GM23338 (cell line): ENCODE measurements at regions not wholly inside any gene's neighbourhood (a gene's known extent, or its start where the extent isn't known, plus 50 kb on each side); places are given as distances from the start of the nearest gene placed in this dataset.

Source experiments
- ATAC-seq: fragments of 200-7000 bp; cut with Tn5 transposase; 3 replicates; pipeline ENCODE4 v1.9.1; 2020
- DNase-seq: peaks from one replicate; pipeline ENCODE4 v3.0.0-alpha.2; 2015; ENCODE audit warnings: low spot score
- H2AFZ ChIP-seq: fragments of 200-600 bp; sonication (generic); 2 replicates; pipeline ENCODE4 v1.8.0; 2016; ENCODE audit warnings: antibody characterized with exemption, mild to moderate bottlenecking, moderate library complexity
- H3F3A ChIP-seq: fragments of 200-600 bp; sonication (generic); replicated peaks from 2 replicates; pipeline ENCODE4 v1.8.0; 2017; ENCODE audit warnings: antibody characterized with exemption, mixed run types, low read depth
- H3K27ac ChIP-seq: fragments of 200-600 bp; sonication (generic); 2 replicates; pipeline ENCODE4 v1.6.1; 2016; ENCODE audit warnings: low read depth
- H3K27me3 ChIP-seq: fragments of 200-600 bp; sonication (generic); 2 replicates; pipeline ENCODE4 v1.8.0; 2016; ENCODE audit warnings: mild to moderate bottlenecking, mixed run types, moderate library complexity; ENCODE audit not compliant: insufficient read depth
- H3K36me3 ChIP-seq: fragments of 200-600 bp; sonication (generic); 2 replicates; pipeline ENCODE4 v1.8.0; 2016; ENCODE audit warnings: mild to moderate bottlenecking; ENCODE audit not compliant: insufficient read depth
- H3K4me1 ChIP-seq: fragments of 200-600 bp; sonication (generic); 2 replicates; pipeline ENCODE4 v1.8.0; 2016; ENCODE audit warnings: mild to moderate bottlenecking, moderate library complexity; ENCODE audit not compliant: insufficient read depth
- H3K4me2 ChIP-seq: fragments of 200-600 bp; sonication (generic); 2 replicates; pipeline ENCODE4 v1.7.1; 2017; ENCODE audit warnings: mixed run types
- H3K4me3 ChIP-seq: fragments of 200-600 bp; sonication (generic); 2 replicates; pipeline ENCODE4 v1.6.1; 2016; ENCODE audit warnings: mixed run types
- H3K79me2 ChIP-seq: fragments of 200-600 bp; sonication (generic); replicated peaks from 2 replicates; pipeline ENCODE4 v1.8.0; 2017; ENCODE audit warnings: mild to moderate bottlenecking; ENCODE audit not compliant: insufficient read depth
- H3K9me2 ChIP-seq: fragments of 200-600 bp; sonication (generic); 2 replicates; pipeline ENCODE4 v1.8.0; 2017; ENCODE audit not compliant: insufficient read depth
- H4K20me1 ChIP-seq: fragments of 200-600 bp; sonication (generic); replicated peaks from 2 replicates; pipeline ENCODE4 v1.8.0; 2017; ENCODE audit warnings: mild to moderate bottlenecking; ENCODE audit not compliant: insufficient read depth
- H3K27ac Mint-ChIP-seq: 2 replicates; pipeline ENCODE4 v1.8.0; 2020; ENCODE audit warnings: inconsistent platforms, mild to moderate bottlenecking, moderate library complexity, mixed read lengths
- H3K27me3 Mint-ChIP-seq: 3 replicates; pipeline ENCODE4 v1.8.0; 2022; ENCODE audit warnings: low read depth, mild to moderate bottlenecking, moderate library complexity, mixed read lengths, inconsistent platforms; ENCODE audit not compliant: insufficient read depth, poor library complexity
- H3K36me3 Mint-ChIP-seq: 3 replicates; pipeline ENCODE4 v1.8.0; 2021; ENCODE audit warnings: low read depth, mild to moderate bottlenecking, inconsistent platforms, moderate library complexity, mixed read lengths
- H3K4me1 Mint-ChIP-seq: 3 replicates; pipeline ENCODE4 v1.8.0; 2020; ENCODE audit warnings: mild to moderate bottlenecking, inconsistent platforms, mixed read lengths
- H3K4me3 Mint-ChIP-seq: 3 replicates; pipeline ENCODE4 v1.8.0; 2021; ENCODE audit warnings: moderate library complexity, mild to moderate bottlenecking, inconsistent platforms, mixed read lengths
- H3K9me3 Mint-ChIP-seq: 3 replicates; pipeline ENCODE4 v1.8.0; 2020; ENCODE audit warnings: moderate library complexity, mild to moderate bottlenecking, inconsistent platforms, mixed read lengths
- CREB1 ChIP-seq: fragments of 250-450 bp; sonication (Bioruptor Pico); IDR thresholded peaks from 2 replicates; pipeline ENCODE4 v1.5.0; 2020; ENCODE audit warnings: low read depth, mild to moderate bottlenecking, moderate library complexity
- CTCF ChIP-seq, 2 experiments: fragments of 200-600 bp in 1 of 2; sonication (generic) in 1 of 2; conservative IDR thresholded peaks; 2 replicates each; pipeline versions ENCODE4 v1.5.1 to v1.6.1; 2016 to 2017; ENCODE audit warnings: antibody characterized with exemption in 2 of 2, low read depth in 2 of 2, mild to moderate bottlenecking in 2 of 2, moderate library complexity in 1 of 2
- ETS1 ChIP-seq: IDR thresholded peaks from 2 replicates; pipeline ENCODE4 v1.6.1; 2016; ENCODE audit warnings: antibody characterized with exemption
- EZH2 ChIP-seq: fragments of 200-600 bp; sonication (generic); IDR thresholded peaks from one replicate; pipeline ENCODE4 v1.8.0; 2017; ENCODE audit warnings: antibody characterized with exemption, mild to moderate bottlenecking, low read depth; ENCODE audit not compliant: unreplicated experiment
- EZH2phosphoT487 ChIP-seq: fragments of 200-600 bp; sonication (generic); IDR thresholded peaks from one replicate; pipeline ENCODE4 v1.8.1; 2018; ENCODE audit warnings: antibody characterized with exemption; ENCODE audit not compliant: unreplicated experiment
- JUNB ChIP-seq: IDR thresholded peaks from one replicate; pipeline ENCODE4 v1.6.1; 2016; ENCODE audit warnings: antibody characterized with exemption; ENCODE audit not compliant: unreplicated experiment
- NANOG ChIP-seq: IDR thresholded peaks from 2 replicates; pipeline ENCODE4 v1.6.1; 2016; ENCODE audit warnings: antibody characterized with exemption, borderline replicate concordance
- POLR2AphosphoS5 ChIP-seq: IDR thresholded peaks from 2 replicates; pipeline ENCODE4 v1.6.1; 2016; ENCODE audit warnings: antibody characterized with exemption, low read depth
- STAT1 ChIP-seq: IDR thresholded peaks from one replicate; pipeline ENCODE4 v1.6.1; 2016; ENCODE audit warnings: antibody characterized with exemption; ENCODE audit not compliant: unreplicated experiment
- ZNF331 ChIP-seq: fragments of 250-450 bp; sonication (Bioruptor Pico); IDR thresholded peaks from 2 replicates; pipeline ENCODE4 v1.5.0; 2020; ENCODE audit warnings: low read depth, mild to moderate bottlenecking, moderate library complexity
- ZNF462 ChIP-seq: fragments of 250-450 bp; sonication (Bioruptor Pico); IDR thresholded peaks from 2 replicates; pipeline ENCODE4 v1.5.0; 2020; ENCODE audit warnings: mild to moderate bottlenecking, moderate library complexity

- H4K20me1 ChIP-seq = no peaks in the 10 kb centered on the region
- H3K9me2 ChIP-seq = no peaks in the 10 kb centered on the region
- no peaks in the 10 kb centered on the region for H3K79me2 ChIP-seq
- no peaks in the 10 kb centered on the region for H3K36me3 ChIP-seq
- no peak overlapping the region for H2AFZ ChIP-seq
- H3K27ac ChIP-seq = no peak overlapping the region
- no peak overlapping the region for H3K27ac Mint-ChIP-seq
- H3K4me1 ChIP-seq = no peaks in the 10 kb centered on the region
- H3K9me3 Mint-ChIP-seq = no peaks in the 10 kb centered on the region; the same call in 2 of the 3 replicates
- H3K4me1 Mint-ChIP-seq = peaks cover 4% of the 10 kb centered on the region; the same call in 1 of the 3 replicates
- no peak overlapping the region for H3K4me3 ChIP-seq
- no peak overlapping the region for H3K4me3 Mint-ChIP-seq
- no peak for TF ChIP-seq ETS1
- no peak for TF ChIP-seq POLR2AphosphoS5
- TF ChIP-seq CREB1 (CRISPR knock-in tag) = no peak
- TF ChIP-seq ZNF331 (CRISPR knock-in tag) = no peak
- TF ChIP-seq NANOG = no peak
- no peak for TF ChIP-seq EZH2
- no peak for TF ChIP-seq ZNF462 (CRISPR knock-in tag)
- no peak for TF ChIP-seq JUNB
- no peak for TF ChIP-seq EZH2phosphoT487
- TF ChIP-seq STAT1 = no peak
- TF ChIP-seq CTCF (conservative IDR thresholded peaks at IDR 0.05; ENCODE audit: low read depth in 2 of 2) = no peak
- no peak for ATAC-seq
- H3K27me3 ChIP-seq = no peaks in the 10 kb centered on the region
- no peaks in the 10 kb centered on the region for H3K27me3 Mint-ChIP-seq
- no peaks in the 10 kb centered on the region for H3F3A ChIP-seq
- H3K4me2 ChIP-seq = no peak overlapping the region
- no peak for DNase-seq
- H3K36me3 Mint-ChIP-seq = no peaks in the 10 kb centered on the region
Observed at GRCh38 chr13:108483981-108484380, 145.4 kb upstream of the MYO16 start.
